ENCODE measurements at regions not wholly inside any gene's neighbourhood (a gene's known extent, or its start where the extent isn't known, plus 50 kb on each side); places are given as distances from the start of the nearest gene placed in this dataset.
"Not testable (repeated sequence)": the region's sequence is repeated elsewhere in the genome, so short reads cannot be mapped to it uniquely, and the experiment has no call there.

DNA sequence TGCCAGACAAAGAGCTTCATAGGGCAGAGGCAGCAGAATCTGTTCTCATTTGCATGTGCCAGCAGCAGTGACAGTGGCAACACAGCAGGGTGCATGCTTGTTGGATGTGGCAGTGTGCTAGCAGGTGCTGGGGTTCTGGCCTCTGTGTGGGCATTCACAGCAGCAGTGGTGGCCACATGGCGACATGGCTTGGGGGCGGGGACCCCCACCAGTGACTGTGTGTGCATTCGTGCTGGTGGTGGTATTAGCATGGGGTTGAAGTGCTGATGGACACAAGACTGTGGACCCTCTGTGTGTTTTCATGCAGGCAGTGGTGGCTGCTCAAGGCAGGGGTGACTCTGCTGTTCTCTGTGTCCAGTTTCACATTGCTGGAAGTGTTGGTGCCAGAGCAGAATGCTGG lies 183.2 kb upstream of the PDE4D start:
- DNase-seq (ENCODE audit: low read depth in 4 of 6, low spot score in 6 of 6), result no peak
- 81% methylated on average over 3 of the region's 3 CpGs for WGBS (ENCODE audit: insufficient coverage)

DNA sequence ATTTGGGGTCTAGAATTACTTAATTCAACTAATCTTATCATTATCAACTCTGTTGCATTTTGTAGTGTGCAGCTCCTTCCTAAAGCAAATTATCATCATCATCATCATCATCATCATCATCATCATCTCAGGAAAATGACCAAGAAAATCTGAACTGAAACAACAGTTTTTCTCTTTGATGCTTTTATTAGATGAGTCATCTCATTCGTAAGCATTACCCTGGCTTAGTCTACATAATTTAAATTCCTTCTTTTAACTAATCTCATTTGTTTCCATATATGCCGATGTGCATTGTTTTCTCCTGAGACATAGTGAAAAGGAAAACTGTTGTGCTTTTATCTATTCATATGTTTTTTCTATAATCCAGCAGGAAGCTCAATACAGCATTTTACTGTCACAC lies 173.0 kb upstream of the PDE4D start:
- Histone ChIP-seq H3K4me3 (ENCODE audit: low read depth, low read length) (no peak overlapping the region), H3K27ac (ENCODE audit: low read depth, low read length) (no peak overlapping the region), H3K4me1 (ENCODE audit: control insufficient read depth, insufficient read depth, low read length) (no peaks in the 10 kb centered on the region), H3K9me3 (ENCODE audit: control insufficient read depth, insufficient read depth, low read length) (no peaks in the 10 kb centered on the region), H3K27me3 (ENCODE audit: control insufficient read depth, insufficient read depth, low read length) (no peaks in the 10 kb centered on the region), H3K36me3 (ENCODE audit: control insufficient read depth, insufficient read depth, low read length) (no peaks in the 10 kb centered on the region)
- no CpG with 5 or more reads among the region's 2 CpGs for WGBS (ENCODE audit: insufficient coverage)
- no peak for DNase-seq (ENCODE audit: low read depth in 4 of 6, low spot score in 6 of 6)

More for the DNA sequence above, 183.2 kb upstream of the PDE4D start:
- Histone ChIP-seq H3K36me3 (ENCODE audit: control insufficient read depth, insufficient read depth, low read length) (no peaks in the 10 kb centered on the region), H3K27ac (ENCODE audit: low read depth, low read length) (no peak overlapping the region), H3K4me3 (ENCODE audit: low read depth, low read length) (no peak overlapping the region), H3K9me3 (ENCODE audit: control insufficient read depth, insufficient read depth, low read length) (peaks cover 6% of the 10 kb centered on the region), H3K4me1 (ENCODE audit: control insufficient read depth, insufficient read depth, low read length) (no peaks in the 10 kb centered on the region), H3K27me3 (ENCODE audit: control insufficient read depth, insufficient read depth, low read length) (no peaks in the 10 kb centered on the region)

DNA sequence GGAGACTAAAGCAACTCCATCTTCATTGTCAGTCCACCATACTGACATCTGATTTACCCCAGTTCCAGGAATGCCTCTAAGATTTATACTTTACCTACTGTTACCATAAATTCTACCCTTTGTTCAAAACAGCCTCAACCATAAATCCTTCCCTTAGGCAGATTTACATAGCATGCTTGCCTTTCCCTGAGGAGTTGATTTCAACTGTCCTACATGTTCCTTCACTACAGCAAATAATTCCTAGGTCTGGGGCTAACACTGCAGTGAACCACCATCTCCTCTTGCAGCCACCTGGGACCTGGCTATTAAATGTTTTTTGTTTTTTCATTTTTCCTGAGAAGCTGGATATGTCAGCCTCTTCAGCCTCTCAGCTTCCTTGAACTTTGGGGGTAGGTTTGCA lies 166.9 kb upstream of the PDE4D start:
- H3K36me3 ChIP-seq (ENCODE audit: control insufficient read depth, insufficient read depth, low read length), result no peaks in the 10 kb centered on the region
- no peaks in the 10 kb centered on the region for H3K4me1 ChIP-seq (ENCODE audit: control insufficient read depth, insufficient read depth, low read length)
- no peak overlapping the region for H3K4me3 ChIP-seq (ENCODE audit: low read depth, low read length)
- H3K27me3 ChIP-seq (ENCODE audit: control insufficient read depth, insufficient read depth, low read length), result no peaks in the 10 kb centered on the region
- DNase-seq (ENCODE audit: low read depth in 4 of 6, low spot score in 6 of 6), result no peak
- no peaks in the 10 kb centered on the region for H3K9me3 ChIP-seq (ENCODE audit: control insufficient read depth, insufficient read depth, low read length)
- no peak overlapping the region for H3K27ac ChIP-seq (ENCODE audit: low read depth, low read length)

DNA sequence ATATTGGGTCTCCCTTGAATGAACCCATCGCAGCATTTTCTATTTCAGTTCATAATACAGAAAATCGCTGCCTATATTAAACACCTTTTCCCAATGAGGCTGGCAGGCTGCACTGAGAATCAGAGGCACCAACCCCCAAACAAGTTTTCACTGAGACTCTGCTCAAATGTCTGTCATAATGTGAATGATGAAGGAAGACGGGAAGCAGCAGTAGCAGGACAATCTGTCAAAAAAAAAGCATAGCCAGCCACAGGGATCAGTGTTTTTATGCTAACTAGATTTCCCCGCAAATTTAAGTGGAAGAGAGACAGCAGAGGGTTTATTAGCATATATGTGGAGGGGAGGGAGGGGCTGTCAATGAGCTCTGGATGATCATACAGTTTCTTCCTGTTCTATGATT lies 162.7 kb upstream of the PDE4D start:
- Histone ChIP-seq H3K4me1 (ENCODE audit: control insufficient read depth, insufficient read depth, low read length) (no peaks in the 10 kb centered on the region), H3K27ac (ENCODE audit: low read depth, low read length) (no peak overlapping the region), H3K4me3 (ENCODE audit: low read depth, low read length) (no peak overlapping the region), H3K9me3 (ENCODE audit: control insufficient read depth, insufficient read depth, low read length) (no peaks in the 10 kb centered on the region), H3K27me3 (ENCODE audit: control insufficient read depth, insufficient read depth, low read length) (no peaks in the 10 kb centered on the region), H3K36me3 (ENCODE audit: control insufficient read depth, insufficient read depth, low read length) (no peaks in the 10 kb centered on the region)
- DNase-seq (ENCODE audit: low read depth in 4 of 6, low spot score in 6 of 6), result peak in 2 of 6 donors; percentile 8 to 83
- 80% methylated on average over 1 of the region's 4 CpGs for whole genome bisulfite sequencing (ENCODE audit: insufficient coverage)

DNA sequence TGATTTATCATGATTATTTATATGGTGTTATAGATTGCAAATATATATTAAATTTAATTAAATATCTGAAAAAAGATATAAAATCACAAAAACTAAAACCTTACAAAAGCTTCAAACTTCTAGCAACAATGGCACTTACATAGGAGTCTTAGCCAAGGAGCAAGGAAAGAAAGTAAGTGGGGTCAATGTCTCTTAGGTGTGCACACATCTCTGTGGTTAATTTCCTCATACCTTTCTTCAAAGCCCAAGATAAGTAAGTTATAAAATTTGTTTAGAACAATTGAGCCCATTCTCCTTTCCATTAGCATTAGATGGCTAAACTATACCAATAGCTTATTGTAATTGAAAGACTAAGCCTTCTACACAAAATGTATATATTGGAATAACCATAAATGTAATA lies 161.6 kb upstream of the PDE4D start:
- no peaks in the 10 kb centered on the region for H3K4me1 ChIP-seq (ENCODE audit: control insufficient read depth, insufficient read depth, low read length)
- no peak for DNase-seq (ENCODE audit: low read depth in 4 of 6, low spot score in 6 of 6)
- H3K27ac ChIP-seq (ENCODE audit: low read depth, low read length), result no peak overlapping the region
- H3K27me3 ChIP-seq (ENCODE audit: control insufficient read depth, insufficient read depth, low read length), result no peaks in the 10 kb centered on the region
- no peaks in the 10 kb centered on the region for H3K36me3 ChIP-seq (ENCODE audit: control insufficient read depth, insufficient read depth, low read length)
- H3K4me3 ChIP-seq (ENCODE audit: low read depth, low read length), result no peak overlapping the region
- H3K9me3 ChIP-seq (ENCODE audit: control insufficient read depth, insufficient read depth, low read length), result no peaks in the 10 kb centered on the region

DNA sequence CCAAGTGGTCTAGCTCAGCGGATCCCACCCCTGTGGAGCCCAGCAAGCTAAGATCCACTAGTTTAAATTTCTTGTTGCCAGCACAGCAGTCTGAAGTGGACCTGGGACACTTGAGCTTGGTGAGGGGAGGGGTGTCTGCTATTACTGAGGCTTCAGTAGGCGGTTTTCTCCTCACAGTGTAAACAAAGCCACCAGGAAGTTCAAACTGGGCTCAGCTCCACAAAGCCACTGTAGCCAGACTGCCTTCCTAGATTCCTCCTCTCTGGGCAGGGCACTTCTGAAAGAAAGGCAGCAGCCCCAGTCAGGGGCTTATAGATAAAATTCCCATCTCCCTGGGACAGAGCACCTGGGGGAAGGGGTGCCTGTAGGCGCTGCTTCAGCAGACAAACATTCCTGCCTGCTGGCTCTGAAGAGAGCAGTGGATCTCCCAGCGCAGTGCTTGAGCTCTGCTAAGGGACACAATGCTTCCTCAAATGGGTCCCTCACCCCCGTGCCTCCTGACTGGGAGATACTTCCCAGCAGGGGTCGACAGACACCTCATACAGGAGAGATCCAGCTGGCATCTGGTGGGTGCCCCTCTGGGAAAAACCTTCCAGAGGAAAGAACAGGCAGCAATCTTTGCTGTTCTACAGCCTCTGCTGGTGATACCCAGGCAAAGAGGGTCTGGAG lies 148.6 kb upstream of the PDE4D start:
- H3K27me3 ChIP-seq (ENCODE audit: control insufficient read depth, insufficient read depth, low read length); H3K36me3 ChIP-seq (ENCODE audit: control insufficient read depth, insufficient read depth, low read length); H3K4me1 ChIP-seq (ENCODE audit: control insufficient read depth, insufficient read depth, low read length); H3K27ac ChIP-seq (ENCODE audit: low read depth, low read length); H3K4me3 ChIP-seq (ENCODE audit: low read depth, low read length); H3K9me3 ChIP-seq (ENCODE audit: control insufficient read depth, insufficient read depth, low read length); DNase-seq (ENCODE audit: low read depth in 4 of 6, low spot score in 6 of 6): not testable (repeated sequence)
- 88% methylated on average over 5 of the region's 6 CpGs for WGBS (ENCODE audit: insufficient coverage)

DNA sequence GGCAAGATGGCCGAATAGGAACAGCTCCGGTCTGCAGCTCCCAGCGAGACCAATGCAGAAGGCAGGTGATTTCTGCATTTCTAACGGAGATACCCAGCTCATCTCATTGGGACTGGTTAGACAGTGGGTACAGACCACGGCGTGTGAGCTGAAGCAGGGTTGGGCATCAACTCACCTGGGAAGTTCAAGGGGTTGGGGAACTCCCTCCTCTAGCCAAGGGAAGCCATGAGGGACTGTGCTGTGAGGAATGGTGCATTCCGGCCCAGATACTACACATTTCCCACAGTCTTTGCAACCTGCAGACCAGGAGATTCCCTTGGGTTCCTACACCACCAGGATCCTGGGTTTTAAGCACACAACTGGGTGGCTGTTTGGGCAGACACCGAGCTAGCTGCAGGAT lies 148.0 kb upstream of the PDE4D start:
- H3K27ac ChIP-seq (ENCODE audit: low read depth, low read length); H3K9me3 ChIP-seq (ENCODE audit: control insufficient read depth, insufficient read depth, low read length); DNase-seq (ENCODE audit: low read depth in 4 of 6, low spot score in 6 of 6); H3K4me3 ChIP-seq (ENCODE audit: low read depth, low read length); H3K27me3 ChIP-seq (ENCODE audit: control insufficient read depth, insufficient read depth, low read length); H3K36me3 ChIP-seq (ENCODE audit: control insufficient read depth, insufficient read depth, low read length); H3K4me1 ChIP-seq (ENCODE audit: control insufficient read depth, insufficient read depth, low read length): not testable (repeated sequence)
- WGBS (ENCODE audit: insufficient coverage), result 83% methylated on average over 7 of the region's 8 CpGs

DNA sequence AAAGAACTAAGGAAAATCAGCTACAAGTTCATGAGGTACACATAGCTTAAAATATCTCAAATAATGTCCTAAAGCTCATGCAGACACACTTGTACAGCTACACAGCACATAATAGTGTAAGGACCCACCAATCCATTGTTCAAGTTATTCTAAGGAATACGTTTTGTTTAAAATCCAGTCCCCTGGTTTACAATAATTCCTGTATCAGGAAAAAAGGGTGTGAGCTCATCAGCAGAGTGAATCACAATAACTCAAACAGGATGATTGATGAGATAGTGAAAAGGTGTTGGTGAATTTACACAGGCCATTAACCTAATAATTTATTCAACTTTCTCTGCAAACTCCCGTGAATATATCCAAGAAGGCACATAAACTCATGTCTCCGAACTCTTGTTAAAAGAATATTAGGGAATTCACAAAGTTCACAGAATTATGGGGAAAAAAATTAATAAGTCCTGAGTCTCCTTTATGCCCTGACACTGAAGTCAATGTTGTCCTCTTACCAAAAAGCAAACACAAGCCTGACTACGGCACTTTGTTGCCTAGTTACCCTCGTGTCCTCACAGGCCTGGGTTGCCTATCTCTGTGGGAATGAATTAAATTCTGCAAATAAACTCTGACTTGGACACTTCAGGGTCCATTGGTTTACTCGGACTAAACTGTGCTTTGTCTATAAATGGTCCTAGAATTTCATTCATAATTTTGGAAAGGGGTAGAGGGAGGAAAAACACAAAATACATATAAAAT lies 142.8 kb upstream of the PDE4D start:
- H3K9me3 ChIP-seq (ENCODE audit: control insufficient read depth, insufficient read depth, low read length), result no peaks in the 10 kb centered on the region
- no peaks in the 10 kb centered on the region for H3K36me3 ChIP-seq (ENCODE audit: control insufficient read depth, insufficient read depth, low read length)
- H3K4me3 ChIP-seq (ENCODE audit: low read depth, low read length), result no peak overlapping the region
- no peak for DNase-seq (ENCODE audit: low read depth in 4 of 6, low spot score in 6 of 6)
- no peak overlapping the region for H3K27ac ChIP-seq (ENCODE audit: low read depth, low read length)
- H3K27me3 ChIP-seq (ENCODE audit: control insufficient read depth, insufficient read depth, low read length), result no peaks in the 10 kb centered on the region
- WGBS (ENCODE audit: insufficient coverage), result no CpG with 5 or more reads among the region's 6 CpGs
- no peaks in the 10 kb centered on the region for H3K4me1 ChIP-seq (ENCODE audit: control insufficient read depth, insufficient read depth, low read length)

DNA sequence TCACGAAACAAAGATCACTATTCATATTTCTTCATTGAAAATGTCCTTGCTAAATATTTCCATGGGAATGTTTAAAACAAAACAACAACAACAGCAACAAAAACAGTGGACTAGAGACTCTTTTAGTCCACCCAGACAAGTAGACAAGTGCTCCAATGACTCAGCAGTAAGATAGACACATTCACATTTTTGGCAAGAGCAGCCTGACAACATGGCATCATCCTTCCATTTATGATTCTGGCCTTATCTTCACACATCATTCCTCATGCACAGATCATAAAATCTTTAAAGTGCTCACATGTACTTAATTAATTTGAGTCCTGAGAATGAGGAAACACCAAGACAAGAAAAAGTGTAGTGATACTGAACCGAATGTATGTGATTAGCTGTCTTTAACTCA lies 132.6 kb upstream of the PDE4D start:
- no peak overlapping the region for H3K4me3 ChIP-seq (ENCODE audit: low read depth, low read length)
- H3K27me3 ChIP-seq (ENCODE audit: control insufficient read depth, insufficient read depth, low read length), result no peaks in the 10 kb centered on the region
- no peak for DNase-seq (ENCODE audit: low read depth in 4 of 6, low spot score in 6 of 6)
- no peak overlapping the region for H3K27ac ChIP-seq (ENCODE audit: low read depth, low read length)
- no peaks in the 10 kb centered on the region for H3K9me3 ChIP-seq (ENCODE audit: control insufficient read depth, insufficient read depth, low read length)
- no peaks in the 10 kb centered on the region for H3K4me1 ChIP-seq (ENCODE audit: control insufficient read depth, insufficient read depth, low read length)
- no peaks in the 10 kb centered on the region for H3K36me3 ChIP-seq (ENCODE audit: control insufficient read depth, insufficient read depth, low read length)
- WGBS (ENCODE audit: insufficient coverage), result no CpG with 5 or more reads among the region's 2 CpGs

DNA sequence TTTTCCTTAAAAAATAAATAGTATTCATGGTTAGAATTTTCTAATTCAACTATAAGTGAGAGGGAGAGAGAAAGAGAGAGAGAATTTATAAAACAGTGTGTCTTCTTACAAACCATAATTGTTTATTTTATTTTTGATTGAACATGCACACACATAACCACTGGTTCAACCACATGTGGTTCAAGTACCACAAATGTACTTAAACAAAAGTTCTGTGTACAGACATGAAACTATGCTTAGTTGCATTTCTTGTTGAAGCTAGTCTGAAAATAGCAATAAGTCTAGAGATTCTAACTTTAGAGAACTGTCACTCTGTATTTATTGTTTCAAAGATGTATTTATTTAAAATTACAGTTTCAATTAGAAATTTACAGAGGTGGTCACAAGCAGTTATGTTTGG lies 130.6 kb upstream of the PDE4D start:
- no peaks in the 10 kb centered on the region for H3K36me3 ChIP-seq (ENCODE audit: control insufficient read depth, insufficient read depth, low read length)
- H3K27ac ChIP-seq (ENCODE audit: low read depth, low read length), result no peak overlapping the region
- no peaks in the 10 kb centered on the region for H3K4me1 ChIP-seq (ENCODE audit: control insufficient read depth, insufficient read depth, low read length)
- H3K9me3 ChIP-seq (ENCODE audit: control insufficient read depth, insufficient read depth, low read length), result no peaks in the 10 kb centered on the region
- no peaks in the 10 kb centered on the region for H3K27me3 ChIP-seq (ENCODE audit: control insufficient read depth, insufficient read depth, low read length)
- DNase-seq (ENCODE audit: low read depth in 4 of 6, low spot score in 6 of 6), result no peak
- H3K4me3 ChIP-seq (ENCODE audit: low read depth, low read length), result no peak overlapping the region
